Activated CD4-positive, alpha-beta memory T cell treated with anti-CD3 and anti-CD28 coated beads, Interleukin-2, amount 10 ng/mL, durations not matched to agents 7 days and 5 days (primary cell): ENCODE measurements at regions not wholly inside any gene's neighbourhood (a gene's known extent, or its start where the extent isn't known, plus 50 kb on each side); places are given as distances from the start of the nearest gene placed in this dataset.
"Not testable (repeated sequence)": the region's sequence is repeated elsewhere in the genome, so short reads cannot be mapped to it uniquely, and the experiment has no call there.

Source experiments
- CTCF ChIA-PET: fragments of 350-600 bp; sonication (Branson Sonifier 250); formaldehyde crosslinking; loops from one replicate; lab custom pipeline; 2021; ENCODE audit warnings: antibody characterized with exemption, inconsistent platforms; lab: Charles Lee
- POLR2A ChIA-PET: fragments of 350-600 bp; sonication (Branson Sonifier 250); formaldehyde crosslinking; loops from one replicate; lab custom pipeline; 2021; ENCODE audit warnings: antibody characterized with exemption; lab: Charles Lee
- DNase-seq: peaks from one replicate; pipeline ENCODE4 v3.0.0-alpha.2; 2020
- H3K27ac Mint-ChIP-seq: one replicate; pipeline ENCODE4 v1.8.0; 2021; ENCODE audit warnings: mild to moderate bottlenecking, mixed read lengths
- H3K27me3 Mint-ChIP-seq: one replicate; pipeline ENCODE4 v1.8.0; 2021; ENCODE audit warnings: mixed read lengths
- H3K36me3 Mint-ChIP-seq: one replicate; pipeline ENCODE4 v1.8.0; 2021; ENCODE audit warnings: low read depth, mixed read lengths
- H3K4me1 Mint-ChIP-seq: one replicate; pipeline ENCODE4 v1.8.0; 2021; ENCODE audit warnings: mixed read lengths
- H3K4me3 Mint-ChIP-seq: one replicate; pipeline ENCODE4 v1.8.0; 2021; ENCODE audit warnings: mild to moderate bottlenecking, mixed read lengths
- H3K9me3 Mint-ChIP-seq: one replicate; pipeline ENCODE4 v1.8.0; 2021; ENCODE audit warnings: mixed read lengths

DNA sequence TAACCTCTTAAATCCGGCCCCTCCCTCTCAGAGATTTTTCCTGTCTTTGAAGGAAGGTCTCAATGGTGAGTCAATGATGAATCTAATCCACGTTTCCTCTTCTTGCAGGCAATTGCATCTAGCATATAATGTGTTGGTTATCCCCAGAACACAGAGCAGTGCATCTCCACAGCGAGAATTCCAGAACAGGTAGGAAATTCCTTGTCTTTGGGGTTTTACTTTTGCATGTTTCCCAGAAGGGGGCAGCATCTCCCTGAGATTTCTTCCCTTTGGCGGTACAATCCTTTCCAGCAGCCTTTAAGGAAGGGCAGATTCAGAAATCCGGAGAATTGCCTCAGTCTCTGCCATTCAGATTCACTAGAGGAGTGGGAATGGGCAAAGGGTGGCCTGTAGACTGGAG, 128.0 kb downstream of the KCNA5 start:
- no peaks in the 10 kb centered on the region for H3K9me3 Mint-ChIP-seq
- H3K4me3 Mint-ChIP-seq: no peak overlapping the region
- DNase-seq: no peak
- CTCF ChIA-PET: no interaction called here
- H3K27ac Mint-ChIP-seq: no peak overlapping the region
- POLR2A ChIA-PET: no interaction called here
- no peaks in the 10 kb centered on the region for H3K4me1 Mint-ChIP-seq
- H3K36me3 Mint-ChIP-seq: no peaks in the 10 kb centered on the region
- H3K27me3 Mint-ChIP-seq: no peaks in the 10 kb centered on the region

DNA sequence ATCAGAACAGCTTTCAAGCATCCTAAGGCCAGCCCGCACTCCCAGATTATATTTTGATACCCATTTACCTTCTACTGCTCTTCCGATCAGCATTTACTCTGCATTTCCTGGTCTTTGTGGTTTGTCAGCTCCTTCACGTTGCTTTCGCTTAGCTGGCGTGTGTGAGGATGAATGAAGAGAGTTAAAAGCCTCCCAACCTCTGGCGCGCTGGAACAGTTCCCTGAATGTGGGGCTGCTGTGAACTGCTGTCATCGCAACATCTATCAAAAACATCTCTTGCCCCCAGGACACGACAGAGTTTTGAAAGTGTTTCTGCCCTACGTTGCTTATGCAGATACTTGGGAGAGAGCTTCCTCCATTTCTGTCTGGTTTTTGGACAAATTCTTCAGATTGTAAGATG, 129.2 kb downstream of the KCNA5 start:
- no peak overlapping the region for H3K4me3 Mint-ChIP-seq
- H3K27me3 Mint-ChIP-seq: no peaks in the 10 kb centered on the region
- no peak for DNase-seq
- ChIA-PET CTCF (no interaction called here), POLR2A (no interaction called here)
- no peaks in the 10 kb centered on the region for H3K9me3 Mint-ChIP-seq
- no peaks in the 10 kb centered on the region for H3K36me3 Mint-ChIP-seq
- H3K27ac Mint-ChIP-seq: no peak overlapping the region
- no peaks in the 10 kb centered on the region for H3K4me1 Mint-ChIP-seq

DNA sequence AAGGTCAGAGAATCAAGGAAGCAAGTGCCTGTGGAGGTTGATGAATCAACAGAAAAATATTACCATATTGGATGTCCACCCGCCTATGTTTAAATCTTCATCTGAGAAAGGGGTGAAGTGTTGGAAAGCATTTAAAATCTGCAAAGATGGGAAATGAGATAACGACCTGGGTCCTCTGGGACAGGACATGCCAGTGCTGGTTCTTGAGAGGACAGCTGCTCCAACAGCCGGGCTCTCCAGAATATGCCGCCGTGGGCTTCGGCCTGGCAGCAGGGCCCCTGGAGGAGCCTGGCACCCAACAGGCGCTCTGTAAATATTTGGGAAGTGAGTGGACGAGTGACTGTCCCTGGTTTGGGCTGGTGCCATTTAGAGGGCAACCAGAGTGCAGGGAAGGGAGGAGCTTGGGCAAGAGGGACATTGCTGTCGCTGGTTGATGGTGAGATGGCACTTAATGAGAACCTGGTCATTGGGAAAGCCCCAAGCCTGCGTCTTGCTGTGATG, 129.9 kb downstream of the KCNA5 start:
- Mint-ChIP-seq H3K9me3 (no peaks in the 10 kb centered on the region), H3K36me3 (no peaks in the 10 kb centered on the region), H3K4me3 (no peak overlapping the region), H3K27me3 (no peaks in the 10 kb centered on the region), H3K27ac (no peak overlapping the region), H3K4me1 (no peaks in the 10 kb centered on the region)
- ChIA-PET POLR2A (no interaction called here), CTCF (no interaction called here)
- no peak for DNase-seq

DNA sequence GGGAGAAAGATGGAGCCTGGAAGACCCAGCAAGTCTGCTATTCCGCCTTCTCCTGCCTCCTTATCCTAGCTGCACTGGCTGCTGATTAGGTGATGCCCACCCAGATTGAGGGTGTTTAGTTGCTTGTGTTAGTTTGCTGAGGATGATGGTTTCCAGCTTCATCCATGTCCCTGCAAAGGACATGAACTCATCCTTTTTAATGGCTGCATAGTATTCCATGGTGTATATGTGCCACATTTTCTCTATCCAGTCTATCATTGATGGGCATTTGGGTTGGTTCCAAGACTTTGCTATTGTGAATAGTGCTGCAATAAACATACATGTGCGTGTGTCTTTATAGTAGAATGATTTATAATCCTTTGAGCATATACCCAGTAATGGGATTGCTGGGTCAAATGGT, 131.7 kb downstream of the KCNA5 start:
- H3K4me3 Mint-ChIP-seq, H3K27me3 Mint-ChIP-seq: not testable (repeated sequence)

DNA sequence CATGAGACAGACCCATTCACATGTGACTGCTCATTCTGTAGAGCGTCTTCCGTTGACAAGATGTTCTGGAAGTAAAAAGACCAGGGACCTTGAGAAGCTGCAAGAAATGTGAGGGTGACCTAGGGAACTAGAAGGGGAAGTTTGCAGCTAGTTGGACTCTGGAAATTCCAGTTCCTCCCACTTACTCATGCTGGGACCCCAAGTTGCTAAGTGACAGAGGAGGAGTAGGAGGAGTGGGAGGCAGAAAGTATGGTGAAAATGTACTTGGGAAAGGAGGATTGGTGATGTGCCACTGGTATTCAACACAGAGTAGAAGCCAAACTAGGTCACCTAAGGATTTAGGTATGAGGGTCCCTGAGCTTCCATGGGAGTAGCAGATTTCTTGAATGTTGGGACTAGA, 132.4 kb downstream of the KCNA5 start:
- CTCF ChIA-PET: no interaction called here

More for the DNA sequence above, 131.7 kb downstream of the KCNA5 start:
- H3K9me3 Mint-ChIP-seq, CTCF ChIA-PET, DNase-seq, H3K27ac Mint-ChIP-seq, H3K36me3 Mint-ChIP-seq, POLR2A ChIA-PET, H3K4me1 Mint-ChIP-seq: not testable (repeated sequence)

DNA sequence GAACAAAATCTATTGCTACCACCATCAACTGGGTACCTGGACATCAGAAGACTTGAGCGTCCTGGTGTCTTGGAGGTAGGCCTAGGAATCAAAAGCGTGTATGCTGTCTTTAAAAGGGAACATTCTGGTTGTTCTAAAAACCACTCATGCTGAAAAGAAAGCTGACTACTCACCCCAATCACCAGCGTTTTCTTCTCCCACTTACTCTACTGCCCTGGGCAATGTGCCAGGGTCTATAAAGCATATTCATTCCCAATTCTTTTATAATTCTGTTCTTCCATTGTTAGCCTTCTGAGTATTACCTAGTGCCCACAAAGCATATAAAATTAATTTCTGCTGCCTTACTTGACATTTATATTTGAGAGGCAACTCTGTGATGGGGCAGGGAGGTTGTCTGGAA, 133.4 kb downstream of the KCNA5 start:
- H3K4me1 Mint-ChIP-seq: no peaks in the 10 kb centered on the region
- no peak for DNase-seq
- POLR2A ChIA-PET: no interaction called here
- no peaks in the 10 kb centered on the region for H3K27me3 Mint-ChIP-seq
- H3K27ac Mint-ChIP-seq: no peak overlapping the region
- CTCF ChIA-PET: no interaction called here
- H3K4me3 Mint-ChIP-seq: no peak overlapping the region
- H3K9me3 Mint-ChIP-seq: no peaks in the 10 kb centered on the region
- H3K36me3 Mint-ChIP-seq: no peaks in the 10 kb centered on the region

More for the DNA sequence above, 132.4 kb downstream of the KCNA5 start:
- DNase-seq: no peak
- H3K4me3 Mint-ChIP-seq: no peak overlapping the region
- no peaks in the 10 kb centered on the region for H3K27me3 Mint-ChIP-seq
- no peak overlapping the region for H3K27ac Mint-ChIP-seq
- no peaks in the 10 kb centered on the region for H3K36me3 Mint-ChIP-seq
- H3K4me1 Mint-ChIP-seq: no peaks in the 10 kb centered on the region
- POLR2A ChIA-PET: no interaction called here
- H3K9me3 Mint-ChIP-seq: no peaks in the 10 kb centered on the region

DNA sequence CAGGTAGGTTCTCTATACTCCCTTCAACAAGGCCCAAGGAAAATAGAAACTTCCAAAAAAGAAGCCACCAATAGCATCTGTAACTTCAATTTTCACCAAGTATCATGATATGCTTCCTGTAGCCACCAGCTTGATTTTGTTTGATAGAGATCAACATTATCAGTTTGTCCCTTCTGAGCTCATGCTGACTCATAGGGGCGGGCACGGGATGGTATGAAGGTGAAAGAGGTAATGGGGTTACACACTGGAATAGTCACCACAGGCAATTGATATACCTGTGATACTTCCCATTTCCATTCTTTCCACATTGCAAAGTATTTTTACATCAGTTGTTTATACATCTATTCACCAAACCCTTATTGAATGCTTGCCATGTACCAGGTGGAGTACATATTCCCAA, 134.1 kb downstream of the KCNA5 start:
- Mint-ChIP-seq H3K4me1 (no peaks in the 10 kb centered on the region), H3K9me3 (no peaks in the 10 kb centered on the region), H3K27ac (no peak overlapping the region), H3K4me3 (no peak overlapping the region), H3K27me3 (no peaks in the 10 kb centered on the region), H3K36me3 (no peaks in the 10 kb centered on the region)
- DNase-seq: no peak
- CTCF ChIA-PET: interaction anchor here (0.6 kb wide), 1 partner anchor 154 kb away, joined by 5 read pairs; no protein-coding TSS in a partner anchor
- POLR2A ChIA-PET: no interaction called here

DNA sequence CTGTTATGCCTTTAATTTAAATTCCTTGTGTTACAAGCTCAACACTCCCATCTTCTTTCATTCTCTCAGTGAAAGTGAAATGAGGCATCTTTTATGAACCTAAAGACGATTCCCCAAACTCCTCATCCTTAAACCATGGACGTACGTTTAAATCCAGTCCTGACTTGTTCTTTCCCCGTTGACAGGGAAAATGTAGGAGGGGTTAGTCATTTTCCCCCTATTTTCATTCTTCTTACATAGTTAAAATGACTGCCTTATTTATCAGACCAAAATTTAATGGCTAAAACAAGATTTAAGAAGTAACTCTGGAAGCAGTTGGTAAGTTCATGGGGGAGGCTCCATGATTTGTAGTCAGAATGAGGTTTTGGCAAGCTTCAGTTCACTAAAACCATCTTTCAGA, 134.9 kb downstream of the KCNA5 start:
- Mint-ChIP-seq H3K4me3 (no peak overlapping the region), H3K4me1 (no peaks in the 10 kb centered on the region), H3K9me3 (no peaks in the 10 kb centered on the region), H3K27me3 (no peaks in the 10 kb centered on the region), H3K36me3 (no peaks in the 10 kb centered on the region), H3K27ac (no peak overlapping the region)
- CTCF ChIA-PET: no interaction called here
- no peak for DNase-seq
- POLR2A ChIA-PET: no interaction called here

DNA sequence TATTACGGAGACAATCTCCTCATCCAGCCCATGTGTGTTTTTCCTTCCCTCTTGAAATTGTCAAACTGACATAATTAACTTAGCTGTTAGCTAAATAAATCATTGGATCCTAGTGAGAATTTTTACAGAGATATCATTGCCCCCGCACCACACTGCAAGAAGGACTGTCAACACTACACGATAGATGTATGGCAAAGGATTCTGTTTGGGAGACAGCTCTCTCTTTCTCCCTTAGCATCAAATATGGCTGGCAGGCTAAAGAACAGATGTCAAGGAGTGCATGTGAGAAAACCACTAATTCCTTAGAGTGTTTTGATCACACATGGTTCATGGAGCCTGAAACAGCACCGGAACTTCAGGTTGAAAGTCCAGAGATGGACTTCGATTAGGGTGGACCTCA, 136.8 kb downstream of the KCNA5 start:
- H3K27me3 Mint-ChIP-seq: no peaks in the 10 kb centered on the region
- H3K36me3 Mint-ChIP-seq: no peaks in the 10 kb centered on the region
- no peaks in the 10 kb centered on the region for H3K9me3 Mint-ChIP-seq
- no peaks in the 10 kb centered on the region for H3K4me1 Mint-ChIP-seq
- H3K27ac Mint-ChIP-seq: no peak overlapping the region
- ChIA-PET POLR2A (no interaction called here), CTCF (no interaction called here)
- no peak overlapping the region for H3K4me3 Mint-ChIP-seq
- DNase-seq: no peak

DNA sequence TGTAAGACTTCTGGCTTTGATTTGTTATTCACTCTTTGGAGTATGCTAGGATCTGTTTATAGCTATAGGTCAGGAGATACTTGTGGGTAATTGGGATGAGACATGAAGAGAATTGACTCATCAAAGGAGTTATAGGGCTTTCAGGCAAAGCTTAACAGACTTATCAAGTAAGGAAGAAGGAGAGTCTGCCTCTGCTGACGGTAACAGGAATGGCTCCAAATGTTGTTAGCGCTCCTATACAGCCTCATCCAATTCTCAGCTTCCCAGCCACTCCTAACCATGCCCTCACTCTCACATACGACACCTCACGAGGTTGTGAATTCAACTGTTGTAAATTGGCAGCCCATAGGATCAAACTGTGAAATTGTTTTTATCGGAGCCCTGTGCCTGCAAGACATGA, 140.5 kb downstream of the KCNA5 start:
- CTCF ChIA-PET: no interaction called here
- DNase-seq: no peak
- no peaks in the 10 kb centered on the region for H3K4me1 Mint-ChIP-seq
- POLR2A ChIA-PET: no interaction called here
- H3K4me3 Mint-ChIP-seq: no peak overlapping the region
- no peaks in the 10 kb centered on the region for H3K27me3 Mint-ChIP-seq
- H3K27ac Mint-ChIP-seq: no peak overlapping the region
- no peaks in the 10 kb centered on the region for H3K9me3 Mint-ChIP-seq
- no peaks in the 10 kb centered on the region for H3K36me3 Mint-ChIP-seq

DNA sequence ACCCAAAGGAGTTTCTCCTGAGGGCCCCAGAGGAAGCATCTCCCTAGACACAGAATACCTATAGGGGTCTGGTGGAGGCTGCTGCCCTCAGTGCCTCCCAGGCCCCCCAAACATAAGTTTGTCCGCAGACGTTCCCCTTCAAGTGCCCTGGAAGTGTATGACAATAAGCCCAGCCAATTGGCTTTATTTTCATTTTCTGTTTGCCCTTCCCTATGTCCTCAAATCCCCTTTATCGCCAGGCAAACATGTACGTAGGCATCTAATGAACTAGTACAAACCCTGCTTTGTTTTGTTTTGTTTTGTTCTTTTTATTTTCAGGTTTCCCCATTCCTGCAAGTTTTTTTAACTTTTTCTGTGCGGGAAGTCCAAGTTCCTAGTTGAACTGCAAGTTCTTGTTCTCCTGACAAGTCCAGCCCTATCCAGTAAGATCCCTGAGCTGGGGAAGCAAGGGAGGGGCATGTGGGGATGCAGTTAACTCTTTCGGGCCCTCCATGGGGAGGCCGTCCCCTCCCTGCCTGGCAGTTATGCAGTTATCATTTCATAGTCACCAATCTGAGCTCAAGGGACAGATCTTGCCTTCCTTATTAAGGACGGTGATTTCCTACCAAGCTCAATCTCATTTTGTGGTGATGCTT, 141.9 kb downstream of the KCNA5 start:
- Mint-ChIP-seq H3K4me1 (no peaks in the 10 kb centered on the region), H3K4me3 (no peak overlapping the region), H3K9me3 (no peaks in the 10 kb centered on the region), H3K36me3 (no peaks in the 10 kb centered on the region), H3K27me3 (no peaks in the 10 kb centered on the region), H3K27ac (no peak overlapping the region)
- ChIA-PET POLR2A (no interaction called here), CTCF (no interaction called here)
- no peak for DNase-seq

DNA sequence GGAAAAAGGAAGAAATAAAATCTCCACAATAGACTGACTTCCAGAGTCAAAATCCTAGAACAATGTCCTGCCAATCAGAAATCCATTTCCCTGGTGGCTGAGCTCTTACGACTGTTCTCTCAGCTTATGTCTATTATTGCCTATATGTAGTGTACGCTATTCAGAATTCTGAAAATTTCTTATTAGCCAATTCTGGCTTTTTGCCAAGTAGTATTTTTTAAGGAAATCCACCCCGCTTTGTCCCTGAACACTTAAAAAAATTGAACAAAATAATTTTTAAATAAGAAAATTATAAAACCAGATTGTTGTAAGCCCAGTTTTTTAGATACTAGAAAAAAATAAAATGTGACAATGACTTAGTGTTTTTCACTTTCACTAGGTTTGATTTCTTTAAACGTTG, 143.0 kb downstream of the KCNA5 start:
- Mint-ChIP-seq H3K9me3 (no peaks in the 10 kb centered on the region), H3K27me3 (no peaks in the 10 kb centered on the region), H3K4me3 (no peak overlapping the region), H3K27ac (no peak overlapping the region), H3K4me1 (no peaks in the 10 kb centered on the region), H3K36me3 (no peaks in the 10 kb centered on the region)
- ChIA-PET CTCF (no interaction called here), POLR2A (no interaction called here)
- DNase-seq: no peak

DNA sequence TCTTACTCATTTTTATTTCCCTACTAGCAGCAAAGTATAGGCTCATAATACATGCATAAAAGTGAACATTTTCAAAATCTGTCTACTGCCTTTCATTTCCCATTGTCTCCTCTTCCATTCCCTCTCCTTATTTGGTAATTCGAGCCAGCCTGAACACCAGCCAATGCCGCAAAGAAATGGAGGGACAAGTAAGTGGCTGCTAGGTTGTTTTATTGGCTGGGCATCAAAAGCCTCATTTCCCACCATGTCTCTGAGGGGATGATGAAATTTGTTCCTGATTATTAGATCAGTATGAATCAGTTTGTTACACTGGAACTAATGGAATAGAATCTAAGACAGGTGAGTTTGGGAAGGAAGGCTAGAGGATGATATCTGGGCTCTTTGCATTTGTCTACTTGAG, 143.5 kb downstream of the KCNA5 start:
- no peaks in the 10 kb centered on the region for H3K4me1 Mint-ChIP-seq
- no peaks in the 10 kb centered on the region for H3K9me3 Mint-ChIP-seq
- H3K27ac Mint-ChIP-seq: no peak overlapping the region
- no peak for DNase-seq
- CTCF ChIA-PET: no interaction called here
- POLR2A ChIA-PET: no interaction called here
- no peaks in the 10 kb centered on the region for H3K27me3 Mint-ChIP-seq
- H3K4me3 Mint-ChIP-seq: no peak overlapping the region
- H3K36me3 Mint-ChIP-seq: no peaks in the 10 kb centered on the region

DNA sequence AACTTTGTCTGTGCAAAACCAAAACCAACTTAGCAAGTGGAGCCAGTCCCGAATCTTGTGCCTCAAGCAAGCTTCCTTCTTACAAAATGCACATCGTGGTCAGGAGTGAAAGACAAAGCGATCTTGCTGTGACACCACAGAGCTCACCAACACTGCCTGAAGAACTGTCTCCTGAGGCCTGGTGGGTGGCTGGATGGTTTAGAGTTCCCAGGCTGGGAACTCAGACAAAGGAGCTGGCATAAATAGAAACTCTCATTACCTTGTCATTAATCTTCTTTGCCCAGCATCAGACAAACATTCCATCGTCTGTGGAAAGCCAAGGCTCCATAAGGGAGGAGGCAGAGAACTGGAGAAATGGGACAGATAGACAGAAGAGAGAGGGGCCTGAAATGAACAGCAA, 144.8 kb downstream of the KCNA5 start:
- ChIA-PET CTCF (no interaction called here), POLR2A (no interaction called here)
- H3K4me3 Mint-ChIP-seq: no peak overlapping the region
- no peaks in the 10 kb centered on the region for H3K9me3 Mint-ChIP-seq
- no peaks in the 10 kb centered on the region for H3K4me1 Mint-ChIP-seq
- H3K36me3 Mint-ChIP-seq: no peaks in the 10 kb centered on the region
- H3K27me3 Mint-ChIP-seq: no peaks in the 10 kb centered on the region
- no peak for DNase-seq
- H3K27ac Mint-ChIP-seq: no peak overlapping the region
